ENCODE measurements at regions not wholly inside any gene's neighbourhood (a gene's known extent, or its start where the extent isn't known, plus 50 kb on each side); places are given as distances from the start of the nearest gene placed in this dataset.

DNA sequence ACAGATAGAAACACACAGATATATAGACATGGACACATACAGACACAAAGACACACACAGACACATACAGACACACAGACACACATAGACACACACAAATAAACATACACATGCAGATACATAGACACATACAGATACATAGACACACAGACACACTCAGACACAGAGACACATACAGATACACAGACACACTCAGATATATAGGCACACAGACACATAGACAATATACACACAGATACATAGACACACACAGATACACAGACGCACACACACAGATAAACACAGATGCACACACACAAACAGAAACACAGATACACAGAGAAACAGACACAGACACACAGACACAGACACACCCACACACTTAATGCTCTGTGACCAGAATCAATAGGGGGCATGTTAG lies 156.8 kb downstream of the IRX2 start:
- TF ChIP-seq, protein P1, sequence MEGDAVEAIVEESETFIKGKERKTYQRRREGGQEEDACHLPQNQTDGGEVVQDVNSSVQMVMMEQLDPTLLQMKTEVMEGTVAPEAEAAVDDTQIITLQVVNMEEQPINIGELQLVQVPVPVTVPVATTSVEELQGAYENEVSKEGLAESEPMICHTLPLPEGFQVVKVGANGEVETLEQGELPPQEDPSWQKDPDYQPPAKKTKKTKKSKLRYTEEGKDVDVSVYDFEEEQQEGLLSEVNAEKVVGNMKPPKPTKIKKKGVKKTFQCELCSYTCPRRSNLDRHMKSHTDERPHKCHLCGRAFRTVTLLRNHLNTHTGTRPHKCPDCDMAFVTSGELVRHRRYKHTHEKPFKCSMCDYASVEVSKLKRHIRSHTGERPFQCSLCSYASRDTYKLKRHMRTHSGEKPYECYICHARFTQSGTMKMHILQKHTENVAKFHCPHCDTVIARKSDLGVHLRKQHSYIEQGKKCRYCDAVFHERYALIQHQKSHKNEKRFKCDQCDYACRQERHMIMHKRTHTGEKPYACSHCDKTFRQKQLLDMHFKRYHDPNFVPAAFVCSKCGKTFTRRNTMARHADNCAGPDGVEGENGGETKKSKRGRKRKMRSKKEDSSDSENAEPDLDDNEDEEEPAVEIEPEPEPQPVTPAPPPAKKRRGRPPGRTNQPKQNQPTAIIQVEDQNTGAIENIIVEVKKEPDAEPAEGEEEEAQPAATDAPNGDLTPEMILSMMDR (IDR thresholded peaks at IDR 0.05; ENCODE audit: poor library complexity, severe bottlenecking): no peak
- no peak for TF ChIP-seq TAF1 (IDR thresholded peaks at IDR 0.05; ENCODE audit: low read depth)
- no peak for TF ChIP-seq POLR2AphosphoS5 (IDR thresholded peaks at IDR 0.05)
- no peak for TF ChIP-seq EP300 (conservative IDR thresholded peaks at IDR 0.05; ENCODE audit: poor library complexity, severe bottlenecking)
- TF ChIP-seq RAD21 (conservative IDR thresholded peaks at IDR 0.05): no peak

All from neural cell (in vitro differentiated cells).